CD4-positive, CD25-positive, alpha-beta regulatory T cell (primary cell): ENCODE measurements at regions not wholly inside any gene's neighbourhood (a gene's known extent, or its start where the extent isn't known, plus 50 kb on each side); places are given as distances from the start of the nearest gene placed in this dataset.
"Not testable (repeated sequence)": the region's sequence is repeated elsewhere in the genome, so short reads cannot be mapped to it uniquely, and the experiment has no call there.

ENCODE experiments used
- ATAC-seq, 2 donors: fragments of 150-1000 bp; cut with Tn5 transposase; one replicate each; pipeline ENCODE4 v1.10.0; 2021; ENCODE audit warnings: low read depth in 2 of 2, moderate number of reproducible peaks in 2 of 2, moderate library complexity in 1 of 2
- DNase-seq, 3 donors: peaks; one replicate each; pipeline versions ENCODE4 v3.0.0 to v3.0.0-alpha.2; 2012 to 2022; ENCODE audit warnings: mixed read lengths in 1 of 3
- H3K27ac ChIP-seq: one replicate; pipeline ENCODE4 v1.7.0; 2013; ENCODE audit warnings: mild to moderate bottlenecking, low read length; ENCODE audit not compliant: insufficient read depth, poor library complexity, severe bottlenecking
- H3K27me3 ChIP-seq: one replicate; pipeline ENCODE4 v1.7.0; 2013; ENCODE audit warnings: low read length; ENCODE audit not compliant: control insufficient read depth, insufficient read depth
- H3K36me3 ChIP-seq: one replicate; pipeline ENCODE4 v1.7.0; 2013; ENCODE audit warnings: mild to moderate bottlenecking, low read length, moderate library complexity; ENCODE audit not compliant: control insufficient read depth, insufficient read depth
- H3K4me1 ChIP-seq: 2 replicates; pipeline ENCODE4 v1.7.0; 2013; ENCODE audit warnings: mild to moderate bottlenecking, low read length; ENCODE audit not compliant: insufficient read depth, control insufficient read depth, poor library complexity, severe bottlenecking
- H3K4me3 ChIP-seq: one replicate; pipeline ENCODE4 v1.7.0; 2013; ENCODE audit warnings: low read depth, mild to moderate bottlenecking, low read length, moderate library complexity
- H3K9me3 ChIP-seq, 2 experiments: 1 replicate in 1 of 2; 2 replicates in 1 of 2; pipeline ENCODE4 v1.7.0; 2013; ENCODE audit warnings: low read length in 2 of 2, mild to moderate bottlenecking in 1 of 2, moderate library complexity in 1 of 2; ENCODE audit not compliant: control insufficient read depth in 2 of 2
- H3K27ac Mint-ChIP-seq, 3 donors: one replicate each; pipeline ENCODE4 v1.8.0; 2020 to 2022; ENCODE audit warnings: mild to moderate bottlenecking in 3 of 3, mixed read lengths in 3 of 3, moderate library complexity in 2 of 3
- H3K27me3 Mint-ChIP-seq: one replicate; pipeline ENCODE4 v1.8.0; 2022; ENCODE audit warnings: mild to moderate bottlenecking, mixed read lengths
- H3K36me3 Mint-ChIP-seq: one replicate; pipeline ENCODE4 v1.8.0; 2020; ENCODE audit warnings: mixed read lengths
- H3K4me1 Mint-ChIP-seq, 4 donors: one replicate each; pipeline ENCODE4 v1.8.0; 2020 to 2022; ENCODE audit warnings: mixed read lengths in 4 of 4, mild to moderate bottlenecking in 1 of 4
- H3K4me3 Mint-ChIP-seq, 4 donors: one replicate each; pipeline ENCODE4 v1.8.0; 2020 to 2022; ENCODE audit warnings: mild to moderate bottlenecking in 4 of 4, mixed read lengths in 4 of 4, moderate library complexity in 3 of 4
- H3K9me3 Mint-ChIP-seq, 7 donors: one replicate each; pipeline ENCODE4 v1.8.0; 2020 to 2022; ENCODE audit warnings: mixed read lengths in 7 of 7, mild to moderate bottlenecking in 3 of 7, moderate library complexity in 2 of 7

- H3K36me3 ChIP-seq, H3K27ac ChIP-seq, H3K36me3 Mint-ChIP-seq, H3K9me3 ChIP-seq, H3K27me3 ChIP-seq, H3K9me3 Mint-ChIP-seq, H3K4me3 Mint-ChIP-seq, DNase-seq, ATAC-seq, H3K4me3 ChIP-seq, H3K4me1 ChIP-seq, H3K27me3 Mint-ChIP-seq: not testable (repeated sequence)
- peaks cover 0 to 11% (median 3%) of the 10 kb centered on the region in 4 donors for H3K4me1 Mint-ChIP-seq
- H3K27ac Mint-ChIP-seq: peak overlapping the region in 1 of 3 donors; percentile 38
These were observed 59.2 kb upstream of the CCDC180 start for GRCh38 chr9:97248252-97248651.

GRCh38 chr9:97243606-97244005 is 63.9 kb upstream of the CCDC180 start:
- Mint-ChIP-seq H3K4me1 (peaks cover 5 to 38% (median 23%) of the 10 kb centered on the region in 4 donors), H3K36me3 (peaks cover 8% of the 10 kb centered on the region), H3K9me3 (no peaks in the 10 kb centered on the region), H3K27ac (no peak overlapping the region), H3K4me3 (no peak overlapping the region), H3K27me3 (no peaks in the 10 kb centered on the region)
- no peak for DNase-seq
- Histone ChIP-seq H3K4me1 (peaks cover 8% of the 10 kb centered on the region), H3K27me3 (no peaks in the 10 kb centered on the region), H3K27ac (no peak overlapping the region), H3K9me3 (no peaks in the 10 kb centered on the region), H3K4me3 (no peak overlapping the region), H3K36me3 (peaks cover 3% of the 10 kb centered on the region)
- no peak for ATAC-seq

- not testable (repeated sequence) for H3K4me3 ChIP-seq, H3K9me3 Mint-ChIP-seq, H3K36me3 ChIP-seq, H3K27me3 ChIP-seq, ATAC-seq, H3K9me3 ChIP-seq, DNase-seq, H3K36me3 Mint-ChIP-seq, H3K27ac Mint-ChIP-seq, H3K27me3 Mint-ChIP-seq, H3K27ac ChIP-seq
- Mint-ChIP-seq H3K4me3 (peak overlapping the region in 1 of 4 donors; percentile 67), H3K4me1 (peaks cover 9 to 52% (median 34%) of the 10 kb centered on the region in 4 donors)
- H3K4me1 ChIP-seq: peaks cover 18% of the 10 kb centered on the region
These were observed 66.0 kb upstream of the CCDC180 start for GRCh38 chr9:97241430-97241829.

- H3K4me3 Mint-ChIP-seq: peak overlapping the region; percentile 96 to 100 (median 98)
- ATAC-seq (peak; percentile 94), DNase-seq (peak; percentile 50 to 94 (median 81))
- peak overlapping the region; percentile 91 to 99 (median 94) for H3K27ac Mint-ChIP-seq
- Histone ChIP-seq H3K4me1 (peaks cover 18% of the 10 kb centered on the region), H3K36me3 (no peaks in the 10 kb centered on the region), H3K4me3 (peak overlapping the region; percentile 92), H3K9me3 (no peaks in the 10 kb centered on the region), H3K27ac (peak overlapping the region; percentile 70), H3K27me3 (no peaks in the 10 kb centered on the region)
- no peaks in the 10 kb centered on the region for H3K27me3 Mint-ChIP-seq
- H3K36me3 Mint-ChIP-seq: no peaks in the 10 kb centered on the region
- peaks cover 9 to 44% (median 31%) of the 10 kb centered on the region in 4 donors for H3K4me1 Mint-ChIP-seq
- peaks cover 0 to 1% (median 0%) of the 10 kb centered on the region in 7 donors for H3K9me3 Mint-ChIP-seq
These were observed 69.2 kb upstream of the CCDC180 start for GRCh38 chr9:97237951-97238889.

- Histone ChIP-seq H3K9me3 (no peaks in the 10 kb centered on the region), H3K27me3 (no peaks in the 10 kb centered on the region), H3K36me3 (no peaks in the 10 kb centered on the region), H3K4me1 (peaks cover 18% of the 10 kb centered on the region), H3K27ac (no peak overlapping the region), H3K4me3 (no peak overlapping the region)
- peak overlapping the region; percentile 96 to 100 (median 98) for H3K4me3 Mint-ChIP-seq
- H3K27ac Mint-ChIP-seq: peak overlapping the region in 2 of 3 donors; percentile 67 to 91
- ATAC-seq (no peak), DNase-seq (no peak)
- no peaks in the 10 kb centered on the region for H3K27me3 Mint-ChIP-seq
- H3K36me3 Mint-ChIP-seq: no peaks in the 10 kb centered on the region
- peaks cover 9 to 44% (median 24%) of the 10 kb centered on the region in 4 donors for H3K4me1 Mint-ChIP-seq
- peaks cover 0 to 3% (median 0%) of the 10 kb centered on the region in 7 donors for H3K9me3 Mint-ChIP-seq
These were observed 70.1 kb upstream of the CCDC180 start for GRCh38 chr9:97237311-97237786.

- H3K4me1 Mint-ChIP-seq: peaks cover 0 to 15% (median 5%) of the 10 kb centered on the region in 4 donors
- H3K4me3 Mint-ChIP-seq, ATAC-seq, H3K27ac ChIP-seq, H3K27me3 Mint-ChIP-seq, H3K4me3 ChIP-seq, H3K27ac Mint-ChIP-seq, H3K36me3 ChIP-seq, H3K4me1 ChIP-seq, H3K27me3 ChIP-seq, H3K9me3 Mint-ChIP-seq, H3K9me3 ChIP-seq, H3K36me3 Mint-ChIP-seq, DNase-seq: not testable (repeated sequence)
These were observed 74.5 kb upstream of the CCDC180 start for GRCh38 chr9:97233009-97233400.

GRCh38 chr9:97232060-97233008 is 75.1 kb upstream of the CCDC180 start:
- not testable (repeated sequence) for H3K36me3 Mint-ChIP-seq, H3K4me3 ChIP-seq, H3K9me3 Mint-ChIP-seq, H3K4me3 Mint-ChIP-seq, H3K27me3 Mint-ChIP-seq, DNase-seq, H3K4me1 Mint-ChIP-seq, H3K36me3 ChIP-seq, H3K4me1 ChIP-seq, ATAC-seq, H3K27ac Mint-ChIP-seq, H3K27ac ChIP-seq, H3K27me3 ChIP-seq, H3K9me3 ChIP-seq
